GM12891 (cell line): ENCODE measurements at regions not wholly inside any gene's neighbourhood (a gene's known extent, or its start where the extent isn't known, plus 50 kb on each side); places are given as distances from the start of the nearest gene placed in this dataset.

ENCODE experiments used
- POLR2A ChIP-seq: IDR thresholded peaks from 2 replicates; pipeline ENCODE4 v1.6.1; 2011; ENCODE audit warnings: low read depth, low read length, control low read depth
- POLR2AphosphoS5 ChIP-seq: IDR thresholded peaks from 2 replicates; pipeline ENCODE4 v1.6.1; 2011; ENCODE audit warnings: low read depth, low read length, control low read depth
- SPI1 ChIP-seq: IDR thresholded peaks from 2 replicates; pipeline ENCODE4 v1.6.1; 2011; ENCODE audit warnings: low read depth, low read length, control low read depth
- TAF1 ChIP-seq: IDR thresholded peaks from 2 replicates; pipeline ENCODE4 v1.6.1; 2011; ENCODE audit warnings: low read depth, low read length, control low read depth

DNA sequence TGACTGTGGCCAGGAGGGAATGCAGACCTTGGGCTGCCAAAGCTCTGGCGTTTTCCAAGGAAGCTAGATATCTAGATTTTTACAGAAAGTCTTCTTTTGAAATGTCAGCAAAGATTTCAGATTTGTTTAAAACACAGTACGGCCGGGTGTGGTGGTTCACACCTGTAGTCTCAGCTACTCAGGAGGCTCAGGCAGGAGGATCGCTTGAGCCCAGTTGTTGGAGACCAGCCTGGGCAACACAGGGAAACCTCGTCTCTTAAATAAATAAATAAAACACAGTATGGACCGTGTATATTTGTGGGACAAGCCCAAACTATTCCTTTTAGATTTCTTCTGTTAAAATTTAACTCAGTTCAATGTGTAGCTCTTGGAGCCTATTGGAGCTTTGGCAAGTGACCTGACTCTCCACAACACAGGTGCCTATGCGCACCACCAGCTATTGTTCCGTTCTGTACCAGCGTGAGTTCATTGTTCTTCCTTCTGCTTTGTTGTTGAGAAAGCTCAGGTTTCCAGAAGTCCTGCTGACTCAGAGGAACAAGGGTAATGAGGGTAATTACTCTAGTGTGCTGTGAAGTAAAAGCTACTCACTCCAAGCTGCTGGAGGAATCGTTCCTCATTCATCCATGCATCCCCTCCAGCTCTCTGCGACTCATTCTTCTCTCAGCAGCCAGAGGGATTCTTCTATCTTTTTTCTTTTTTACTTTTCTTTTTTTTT, 73.1 kb upstream of the SLC6A6 start:
- TF ChIP-seq POLR2A = no peak
- no peak for TF ChIP-seq POLR2AphosphoS5
- TF ChIP-seq TAF1 = no peak
- no peak for TF ChIP-seq SPI1
